Suprapubic skin (tissue), 4 donors: ENCODE measurements at regions not wholly inside any gene's neighbourhood (a gene's known extent, or its start where the extent isn't known, plus 50 kb on each side); places are given as distances from the start of the nearest gene placed in this dataset.

ENCODE experiments used
- DNase-seq, 2 donors: peaks; one replicate each; pipeline ENCODE4 v3.0.0-alpha.2; 2019; ENCODE audit warnings: low spot score in 2 of 2
- H3K27ac ChIP-seq: fragments of 200-600 bp; sonication (generic); one replicate; pipeline ENCODE4 v1.5.1; 2019
- H3K27me3 ChIP-seq: fragments of 200-600 bp; sonication (generic); one replicate; pipeline ENCODE4 v1.5.1; 2019
- H3K36me3 ChIP-seq: fragments of 200-600 bp; sonication (generic); one replicate; pipeline ENCODE4 v1.5.1; 2019
- H3K4me1 ChIP-seq: fragments of 200-600 bp; sonication (generic); one replicate; pipeline ENCODE4 v1.5.1; 2019
- H3K4me3 ChIP-seq: fragments of 200-600 bp; sonication (generic); one replicate; pipeline ENCODE4 v1.5.1; 2019; ENCODE audit warnings: mild to moderate bottlenecking
- H3K9me3 ChIP-seq: fragments of 200-600 bp; sonication (generic); one replicate; pipeline ENCODE4 v1.5.1; 2019
- EP300 ChIP-seq: sonication (generic); formaldehyde crosslinking; IDR thresholded peaks from one replicate; pipeline ENCODE4 v1.6.1; 2017; ENCODE audit warnings: antibody characterized with exemption
- POLR2A ChIP-seq, 2 donors: fragments of 450-650 bp; IDR thresholded peaks; one replicate each; pipeline ENCODE4 v1.6.1; 2017; ENCODE audit warnings: antibody characterized with exemption in 2 of 2, mild to moderate bottlenecking in 2 of 2, moderate library complexity in 2 of 2
- POLR2AphosphoS5 ChIP-seq, 3 donors: sonication (generic); formaldehyde crosslinking; IDR thresholded peaks; one replicate each; pipeline ENCODE4 v1.6.1; 2017; ENCODE audit warnings: antibody characterized with exemption in 3 of 3
- WGBS: methylation state at CpG from one replicate; pipeline ENCODE4 v1.1.5; 2018; 5-methylcytosine and 5-hydroxymethylcytosine counted together
- TF ChIP-seq, protein P1 (sequence below), 2 donors: fragments of 200-600 bp in 1 of 2; fragments of 450-650 bp in 1 of 2; sonication (generic) in 1 of 2; IDR thresholded peaks; one replicate each; pipeline ENCODE4 v1.5.1; 2016 to 2019; ENCODE audit warnings: antibody characterized with exemption in 2 of 2, mild to moderate bottlenecking in 1 of 2, moderate library complexity in 1 of 2

DNA sequence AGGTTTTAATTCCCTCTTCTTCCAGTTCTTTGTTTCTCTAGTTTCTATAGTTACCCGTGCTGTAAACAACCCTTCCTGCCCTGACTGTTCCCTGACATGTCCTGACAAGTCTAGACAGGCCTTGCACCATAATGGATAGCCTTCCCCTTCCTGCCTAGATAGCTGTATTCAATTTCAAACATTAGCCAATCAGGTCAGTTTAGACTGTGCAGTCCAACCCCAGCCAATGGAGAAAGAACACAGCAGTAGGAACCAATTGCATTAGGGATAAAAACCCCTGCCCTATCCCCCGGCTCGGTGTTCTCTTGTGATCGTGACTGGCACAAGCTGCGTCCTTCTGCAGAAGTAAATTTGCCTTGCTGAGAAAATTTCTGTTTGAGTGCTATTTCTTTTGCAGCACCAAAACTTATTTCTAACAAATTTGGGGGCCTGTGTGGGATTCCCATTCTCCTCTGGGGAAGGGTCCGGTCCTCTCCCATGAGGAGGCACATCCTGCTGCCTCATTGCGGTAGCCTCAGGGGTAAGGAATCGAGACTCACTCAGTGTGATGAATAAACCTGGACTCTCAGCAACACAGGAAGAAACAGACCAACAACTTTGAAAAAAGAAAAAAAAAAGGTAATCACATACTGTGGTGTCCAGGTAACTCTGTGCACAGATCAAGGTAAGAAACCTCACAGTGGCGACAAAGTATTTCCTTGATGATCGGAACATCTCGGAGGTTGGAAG is 248.7 kb upstream of the ECI2 start:
- Histone ChIP-seq H3K27ac (no peak overlapping the region), H3K4me1 (no peaks in the 10 kb centered on the region), H3K27me3 (no peaks in the 10 kb centered on the region), H3K36me3 (no peaks in the 10 kb centered on the region), H3K4me3 (no peak overlapping the region), H3K9me3 (peaks cover 7% of the 10 kb centered on the region)
- DNase-seq: no peak
- 95% methylated on average over 11 of the region's 11 CpGs for WGBS
- TF ChIP-seq POLR2AphosphoS5 (IDR thresholded peaks at IDR 0.05) (no peak), EP300 (no peak), POLR2A (IDR thresholded peaks at IDR 0.05) (no peak)
- TF ChIP-seq, protein P1, sequence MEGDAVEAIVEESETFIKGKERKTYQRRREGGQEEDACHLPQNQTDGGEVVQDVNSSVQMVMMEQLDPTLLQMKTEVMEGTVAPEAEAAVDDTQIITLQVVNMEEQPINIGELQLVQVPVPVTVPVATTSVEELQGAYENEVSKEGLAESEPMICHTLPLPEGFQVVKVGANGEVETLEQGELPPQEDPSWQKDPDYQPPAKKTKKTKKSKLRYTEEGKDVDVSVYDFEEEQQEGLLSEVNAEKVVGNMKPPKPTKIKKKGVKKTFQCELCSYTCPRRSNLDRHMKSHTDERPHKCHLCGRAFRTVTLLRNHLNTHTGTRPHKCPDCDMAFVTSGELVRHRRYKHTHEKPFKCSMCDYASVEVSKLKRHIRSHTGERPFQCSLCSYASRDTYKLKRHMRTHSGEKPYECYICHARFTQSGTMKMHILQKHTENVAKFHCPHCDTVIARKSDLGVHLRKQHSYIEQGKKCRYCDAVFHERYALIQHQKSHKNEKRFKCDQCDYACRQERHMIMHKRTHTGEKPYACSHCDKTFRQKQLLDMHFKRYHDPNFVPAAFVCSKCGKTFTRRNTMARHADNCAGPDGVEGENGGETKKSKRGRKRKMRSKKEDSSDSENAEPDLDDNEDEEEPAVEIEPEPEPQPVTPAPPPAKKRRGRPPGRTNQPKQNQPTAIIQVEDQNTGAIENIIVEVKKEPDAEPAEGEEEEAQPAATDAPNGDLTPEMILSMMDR (IDR thresholded peaks at IDR 0.05): no peak

DNA sequence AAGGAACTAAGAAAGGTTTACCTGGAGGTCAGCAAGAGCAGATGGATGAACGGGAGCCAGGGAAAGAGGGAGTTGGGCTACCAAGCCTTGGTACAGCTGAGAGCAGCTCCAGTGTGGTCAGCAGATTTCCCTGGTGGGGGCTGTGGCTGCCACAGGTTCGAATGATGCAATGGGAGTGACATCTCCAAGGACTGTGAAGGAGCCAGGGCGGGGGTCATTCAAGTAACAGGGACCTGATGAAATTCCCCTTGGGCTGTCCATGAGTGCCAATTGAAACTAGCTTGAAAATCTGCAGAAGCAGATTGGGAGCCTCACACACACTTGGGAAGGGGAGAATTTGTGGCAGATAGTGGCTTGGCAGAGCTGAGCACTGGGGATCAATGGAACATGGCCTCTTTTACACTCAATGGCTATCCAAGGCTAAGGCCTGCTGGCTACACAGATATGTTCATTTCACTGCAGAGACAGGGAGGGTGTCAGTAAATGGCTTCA is 247.0 kb upstream of the ECI2 start:
- 90% methylated on average over 3 of the region's 3 CpGs for WGBS
- no peak for DNase-seq
- H3K27ac ChIP-seq: no peak overlapping the region
- H3K4me3 ChIP-seq: no peak overlapping the region
- no peak for TF ChIP-seq POLR2A (IDR thresholded peaks at IDR 0.05)
- no peak for TF ChIP-seq POLR2AphosphoS5 (IDR thresholded peaks at IDR 0.05)
- no peak for TF ChIP-seq EP300
- TF ChIP-seq, protein P1 (IDR thresholded peaks at IDR 0.05): no peak
- no peaks in the 10 kb centered on the region for H3K4me1 ChIP-seq
- H3K9me3 ChIP-seq: peaks cover 7% of the 10 kb centered on the region
- H3K27me3 ChIP-seq: peaks cover 7% of the 10 kb centered on the region
- no peaks in the 10 kb centered on the region for H3K36me3 ChIP-seq

DNA sequence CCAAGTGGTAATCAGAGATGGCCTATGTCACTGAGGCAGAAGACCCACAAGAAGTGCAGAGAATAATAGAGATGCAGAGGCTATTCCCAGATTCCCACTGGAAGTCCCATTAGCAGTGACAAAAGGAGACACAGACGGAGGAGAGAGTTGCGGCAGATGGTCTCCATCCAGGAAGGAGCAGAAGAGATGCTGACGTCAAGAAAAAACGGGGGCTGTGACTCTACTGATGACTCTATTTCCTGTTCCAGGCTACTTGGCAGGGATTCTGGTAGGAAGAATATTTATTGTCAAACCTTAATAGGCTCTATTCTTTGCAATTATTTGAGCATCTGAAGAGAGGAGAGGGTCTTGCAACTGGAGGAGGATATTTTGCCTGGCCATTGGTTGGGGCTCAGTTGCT is 246.0 kb upstream of the ECI2 start:
- Histone ChIP-seq H3K4me1 (no peaks in the 10 kb centered on the region), H3K27me3 (peaks cover 7% of the 10 kb centered on the region), H3K27ac (no peak overlapping the region), H3K4me3 (no peak overlapping the region), H3K9me3 (peaks cover 7% of the 10 kb centered on the region), H3K36me3 (no peaks in the 10 kb centered on the region)
- TF ChIP-seq, protein P1 (IDR thresholded peaks at IDR 0.05): no peak
- TF ChIP-seq POLR2AphosphoS5 (IDR thresholded peaks at IDR 0.05) (no peak), EP300 (no peak), POLR2A (IDR thresholded peaks at IDR 0.05) (no peak)
- WGBS: 64% methylated on average over 4 of the region's 4 CpGs
- no peak for DNase-seq

DNA sequence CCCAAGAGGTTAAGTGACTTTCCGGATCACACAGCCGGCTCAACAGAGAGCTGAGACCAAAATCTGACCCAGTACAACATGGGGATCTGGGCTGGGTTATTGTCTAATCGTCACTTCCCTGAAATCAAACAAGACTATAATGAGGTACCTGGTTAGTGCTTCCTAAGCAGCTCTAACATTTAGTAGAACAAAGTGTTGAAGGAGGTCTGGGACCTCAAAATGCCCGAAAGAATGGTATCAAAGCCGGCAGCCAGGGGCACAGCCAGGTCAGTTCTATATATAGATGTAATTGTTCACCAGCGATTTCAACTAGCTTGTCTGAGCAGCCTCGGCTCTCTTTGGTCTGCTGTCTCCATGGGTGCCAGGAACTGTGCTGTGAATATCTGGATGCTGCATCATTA is 245.5 kb upstream of the ECI2 start:
- Histone ChIP-seq H3K27me3 (peaks cover 7% of the 10 kb centered on the region), H3K4me1 (no peaks in the 10 kb centered on the region), H3K9me3 (peaks cover 7% of the 10 kb centered on the region), H3K36me3 (no peaks in the 10 kb centered on the region), H3K4me3 (no peak overlapping the region), H3K27ac (no peak overlapping the region)
- no peak for DNase-seq
- TF ChIP-seq, protein P1 (IDR thresholded peaks at IDR 0.05): no peak
- TF ChIP-seq POLR2AphosphoS5 (IDR thresholded peaks at IDR 0.05): no peak
- WGBS: 83% methylated on average over 7 of the region's 7 CpGs

DNA sequence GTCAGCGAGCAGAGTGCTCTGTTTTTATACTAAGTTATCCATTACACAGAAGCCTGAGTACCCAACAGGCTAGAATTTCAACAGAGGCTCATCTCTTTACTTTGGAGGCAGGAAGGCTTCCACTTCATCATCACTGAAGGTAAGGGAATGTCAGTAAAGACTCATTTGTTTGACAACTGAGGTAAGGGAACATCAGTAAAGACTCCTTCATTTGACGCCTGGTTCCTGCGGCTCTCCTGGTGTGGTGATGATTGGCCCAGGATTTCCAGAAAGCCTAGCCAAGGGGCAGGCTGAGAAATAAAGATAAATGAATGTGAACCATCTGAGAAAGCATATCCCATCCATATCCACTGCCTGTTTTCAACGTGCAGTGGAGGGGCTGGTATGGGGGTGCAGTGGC is 244.6 kb upstream of the ECI2 start:
- no peaks in the 10 kb centered on the region for H3K36me3 ChIP-seq
- no peak overlapping the region for H3K27ac ChIP-seq
- no peak overlapping the region for H3K4me3 ChIP-seq
- H3K4me1 ChIP-seq: no peaks in the 10 kb centered on the region
- WGBS: 78% methylated on average over 4 of the region's 4 CpGs
- no peak for DNase-seq
- H3K9me3 ChIP-seq: peaks cover 7% of the 10 kb centered on the region
- TF ChIP-seq POLR2A (IDR thresholded peaks at IDR 0.05): no peak
- no peak for TF ChIP-seq EP300
- TF ChIP-seq, protein P1 (IDR thresholded peaks at IDR 0.05): no peak
- TF ChIP-seq POLR2AphosphoS5 (IDR thresholded peaks at IDR 0.05): no peak
- H3K27me3 ChIP-seq: peaks cover 7% of the 10 kb centered on the region
